HCT116 (cell line): ENCODE measurements at regions not wholly inside any gene's neighbourhood (a gene's known extent, or its start where the extent isn't known, plus 50 kb on each side); places are given as distances from the start of the nearest gene placed in this dataset.

Source experiments
- ATAC-seq: fragments of 200-7000 bp; cut with Tn5 transposase; 2 replicates; pipeline ENCODE4 v1.9.1; 2020; ENCODE audit warnings: mild to moderate bottlenecking, moderate library complexity
- BruUV-seq: library from RNA; stranded (reverse); fragments of 400-500 nt; replicated peaks from 2 replicates; lab custom pipeline; 2021; lab: Mats Ljungman, UMichigan
- CTCF ChIA-PET: fragments of 300-600 bp; sonication (Branson Sonifier 250); formaldehyde crosslinking; loops from one replicate; lab custom pipeline; 2021; ENCODE audit warnings: antibody characterized with exemption; lab: Charles Lee
- POLR2A ChIA-PET: fragments of 300-600, 350-600 bp; sonication (Branson Sonifier 250); formaldehyde crosslinking; loops from one replicate; lab custom pipeline; 2021; ENCODE audit warnings: antibody characterized with exemption; lab: Charles Lee
- RAD21 ChIA-PET, 2 experiments: fragments of 300-600 bp; sonication (Branson Sonifier 250); formaldehyde crosslinking; loops; one replicate each; lab custom pipeline; 2023; ENCODE audit warnings: low total read pairs in 2 of 2; ENCODE audit not compliant: uncharacterized antibody in 2 of 2, unreplicated experiment in 2 of 2, low non-redundant PET in 1 of 2; lab: Charles Lee
- DNase-seq: peaks from one replicate; pipeline ENCODE4 v3.0.0-alpha.2; 2010; ENCODE audit warnings: low read depth, low spot score
- H2AFZ ChIP-seq: fragments of 200-600 bp; shearing (Covaris generic), sonication (generic); 2 replicates; pipeline ENCODE4 v1.6.1; 2017; ENCODE audit warnings: low read depth, mixed run types, mixed read lengths, antibody characterized with exemption, low read length; ENCODE audit not compliant: poor library complexity, severe bottlenecking
- H3K27ac ChIP-seq: 2 replicates; pipeline ENCODE4 v1.5.1; 2012; ENCODE audit warnings: low read depth, low read length
- H3K27me3 ChIP-seq: fragments of 200-600 bp; sonication (generic); 2 replicates; pipeline ENCODE4 v1.6.1; 2016; ENCODE audit warnings: mixed run types, low read length, mixed read lengths; ENCODE audit not compliant: insufficient read depth
- H3K36me3 ChIP-seq, 2 experiments: fragments of 200-500 bp in 1 of 2; fragments of 200-600 bp in 1 of 2; sonication (Bioruptor generic) in 1 of 2; sonication (generic) in 1 of 2; 2 replicates each; pipeline versions ENCODE4 v1.5.1 to v1.6.1; 2014 to 2016; ENCODE audit warnings: low read length in 2 of 2, inconsistent platforms in 1 of 2, mixed read lengths in 1 of 2, mixed run types in 1 of 2; ENCODE audit not compliant: insufficient read depth in 2 of 2, control insufficient read depth in 1 of 2
- H3K4me1 ChIP-seq, 2 experiments: fragments of 200-600 bp in 1 of 2; sonication (generic) in 1 of 2; 2 replicates each; pipeline versions ENCODE4 v1.5.1 to v1.6.1; 2012 to 2017; ENCODE audit warnings: low read length in 2 of 2, inconsistent platforms in 1 of 2, mild to moderate bottlenecking in 1 of 2, mixed read lengths in 1 of 2, mixed run types in 1 of 2, moderate library complexity in 1 of 2; ENCODE audit not compliant: insufficient read depth in 2 of 2, control insufficient read depth in 1 of 2
- H3K4me2 ChIP-seq: fragments of 200-600 bp; sonication (generic); 2 replicates; pipeline ENCODE4 v1.6.1; 2017; ENCODE audit warnings: mixed run types, low read length, mixed read lengths
- H3K4me3 ChIP-seq, 2 experiments: fragments of 200-600 bp in 1 of 2; sonication (generic) in 1 of 2; replicated peaks in 1 of 2; 2 replicates each; pipeline ENCODE4 v1.5.1; 2011 to 2016; ENCODE audit warnings: low read length in 2 of 2, control low read depth in 1 of 2, low read depth in 1 of 2, mild to moderate bottlenecking in 1 of 2, mixed read lengths in 1 of 2, mixed run types in 1 of 2
- H3K79me2 ChIP-seq: fragments of 200-600 bp; sonication (generic); 2 replicates; pipeline ENCODE4 v1.6.1; 2017; ENCODE audit warnings: mild to moderate bottlenecking, mixed run types, low read length, moderate library complexity, mixed read lengths; ENCODE audit not compliant: insufficient read depth
- H3K9ac ChIP-seq: fragments of 200-600 bp; sonication (generic); 2 replicates; pipeline ENCODE4 v1.6.1; 2016; ENCODE audit warnings: low read length, mixed read lengths
- H3K9me2 ChIP-seq: fragments of 200-600 bp; sonication (generic), shearing (Covaris generic); 2 replicates; pipeline ENCODE4 v1.6.1; 2017; ENCODE audit warnings: mixed run types, mild to moderate bottlenecking, moderate library complexity; ENCODE audit not compliant: insufficient read depth
- H3K9me3 ChIP-seq, 2 experiments: fragments of 200-500 bp in 1 of 2; fragments of 200-600 bp in 1 of 2; sonication (Bioruptor generic) in 1 of 2; sonication (generic) in 1 of 2; 2 replicates each; pipeline ENCODE4 v1.6.1; 2014 to 2017; ENCODE audit warnings: low read length in 2 of 2, mixed read lengths in 2 of 2, inconsistent platforms in 1 of 2, low read depth in 1 of 2, mild to moderate bottlenecking in 1 of 2, mixed run types in 1 of 2, moderate library complexity in 1 of 2; ENCODE audit not compliant: control insufficient read depth in 1 of 2, insufficient read depth in 1 of 2
- H4K20me1 ChIP-seq: fragments of 200-600 bp; sonication (generic), shearing (Covaris generic); 2 replicates; pipeline ENCODE4 v1.6.1; 2017; ENCODE audit warnings: mixed run types, mild to moderate bottlenecking, moderate library complexity; ENCODE audit not compliant: insufficient read depth
- EGR1 ChIP-seq: IDR thresholded peaks from 2 replicates; pipeline ENCODE4 v1.6.1; 2012; ENCODE audit warnings: low read depth
- ELF1 ChIP-seq: IDR thresholded peaks from 2 replicates; pipeline ENCODE4 v1.6.1; 2012; ENCODE audit warnings: low read depth, borderline replicate concordance
- EZH2 ChIP-seq: fragments of 200-600 bp; sonication (generic); IDR thresholded peaks from 2 replicates; pipeline ENCODE4 v1.6.1; 2017; ENCODE audit warnings: antibody characterized with exemption, mixed run types
- EZH2phosphoT487 ChIP-seq: fragments of 200-600 bp; IDR thresholded peaks from 2 replicates; pipeline ENCODE4 v1.6.1; 2018; ENCODE audit warnings: antibody characterized with exemption, borderline replicate concordance
- JUND ChIP-seq: IDR thresholded peaks from 2 replicates; pipeline ENCODE4 v1.6.1; 2012
- POLR2A ChIP-seq: IDR thresholded peaks from 2 replicates; pipeline ENCODE4 v1.7.0; 2011; ENCODE audit warnings: borderline replicate concordance; ENCODE audit not compliant: insufficient read depth, insufficient read length; ENCODE audit errors: extremely low read depth
- POLR2AphosphoS5 ChIP-seq: IDR thresholded peaks from 2 replicates; pipeline ENCODE4 v1.6.1; 2011; ENCODE audit warnings: mild to moderate bottlenecking, low read depth, low read length, moderate library complexity
- SIN3A ChIP-seq: IDR thresholded peaks from 2 replicates; pipeline ENCODE4 v1.6.1; 2012; ENCODE audit warnings: low read depth
- SP1 ChIP-seq: IDR thresholded peaks from 2 replicates; pipeline ENCODE4 v1.6.1; 2012; ENCODE audit warnings: low read depth
- ZFX ChIP-seq: fragments of 450-650 bp; IDR thresholded peaks from 2 replicates; pipeline ENCODE4 v1.6.1; 2017
- intact Hi-C: fragments of 100-400 bp; cut with micrococcal nuclease; formaldehyde crosslinking; loops from 2 replicates; pipeline ENCODE4 v1.10.0; 2022
- TF ChIP-seq, protein P1 (sequence below), 3 experiments: fragments of 200-600 bp in 1 of 3; sonication (generic) in 1 of 3; IDR thresholded peaks in 2 of 3; conservative IDR thresholded peaks in 1 of 3; 2 replicates each; pipeline ENCODE4 v1.5.1; 2012 to 2017; ENCODE audit warnings: low read depth in 2 of 3, low read length in 2 of 3, antibody characterized with exemption in 1 of 3, borderline replicate concordance in 1 of 3, control low read depth in 1 of 3, mild to moderate bottlenecking in 1 of 3, mixed read lengths in 1 of 3, mixed run types in 1 of 3, moderate library complexity in 1 of 3; ENCODE audit not compliant: insufficient read depth in 1 of 3
- TF ChIP-seq, protein P2 (sequence below): IDR thresholded peaks from 2 replicates; pipeline ENCODE4 v1.6.1; 2012; ENCODE audit warnings: low read depth
- TF ChIP-seq, protein P3 (sequence below): IDR thresholded peaks from 2 replicates; pipeline ENCODE4 v1.6.1; 2012
- TF ChIP-seq, protein P4 (sequence below): IDR thresholded peaks from 2 replicates; pipeline ENCODE4 v1.6.1; 2012

DNA sequence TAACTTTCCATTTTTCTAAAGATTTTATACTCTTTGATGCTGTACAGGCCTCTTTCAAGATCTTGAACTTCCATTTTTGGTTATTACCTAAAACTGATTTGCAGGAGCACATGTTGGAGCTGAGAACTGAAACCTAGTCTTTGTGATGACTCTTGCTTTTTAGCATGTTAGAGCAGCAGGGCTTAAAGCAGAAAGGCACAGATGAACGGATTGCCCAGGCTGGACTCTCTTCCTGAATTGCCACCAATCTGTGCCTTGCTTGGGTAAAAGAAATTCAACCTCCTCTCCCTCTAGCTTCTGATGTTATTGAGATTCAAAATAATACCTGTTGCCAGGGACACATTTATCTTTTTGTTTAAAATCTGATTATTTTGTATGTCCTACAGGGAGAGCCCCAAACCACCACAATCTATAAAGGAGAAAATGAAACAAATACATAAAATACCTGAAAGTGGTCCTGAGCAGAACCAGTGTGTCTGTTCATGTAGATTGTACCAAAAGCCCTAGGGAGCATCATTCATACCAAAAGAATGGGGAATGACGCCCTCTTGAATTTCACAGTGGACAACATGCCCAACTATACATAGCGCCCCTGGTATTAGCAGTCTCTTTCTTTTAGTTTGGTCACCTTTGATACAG lies 277.0 kb upstream of the MAP2 start (continued):
- TF ChIP-seq, protein P1, sequence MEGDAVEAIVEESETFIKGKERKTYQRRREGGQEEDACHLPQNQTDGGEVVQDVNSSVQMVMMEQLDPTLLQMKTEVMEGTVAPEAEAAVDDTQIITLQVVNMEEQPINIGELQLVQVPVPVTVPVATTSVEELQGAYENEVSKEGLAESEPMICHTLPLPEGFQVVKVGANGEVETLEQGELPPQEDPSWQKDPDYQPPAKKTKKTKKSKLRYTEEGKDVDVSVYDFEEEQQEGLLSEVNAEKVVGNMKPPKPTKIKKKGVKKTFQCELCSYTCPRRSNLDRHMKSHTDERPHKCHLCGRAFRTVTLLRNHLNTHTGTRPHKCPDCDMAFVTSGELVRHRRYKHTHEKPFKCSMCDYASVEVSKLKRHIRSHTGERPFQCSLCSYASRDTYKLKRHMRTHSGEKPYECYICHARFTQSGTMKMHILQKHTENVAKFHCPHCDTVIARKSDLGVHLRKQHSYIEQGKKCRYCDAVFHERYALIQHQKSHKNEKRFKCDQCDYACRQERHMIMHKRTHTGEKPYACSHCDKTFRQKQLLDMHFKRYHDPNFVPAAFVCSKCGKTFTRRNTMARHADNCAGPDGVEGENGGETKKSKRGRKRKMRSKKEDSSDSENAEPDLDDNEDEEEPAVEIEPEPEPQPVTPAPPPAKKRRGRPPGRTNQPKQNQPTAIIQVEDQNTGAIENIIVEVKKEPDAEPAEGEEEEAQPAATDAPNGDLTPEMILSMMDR (IDR thresholded peaks at IDR 0.05 in 2 of 3, conservative IDR thresholded peaks at IDR 0.05 in 1 of 3; ENCODE audit: borderline replicate concordance in 1 of 3, insufficient read depth in 1 of 3, low read depth in 2 of 3, low read length in 2 of 3): no peak
- TF ChIP-seq, protein P2, sequence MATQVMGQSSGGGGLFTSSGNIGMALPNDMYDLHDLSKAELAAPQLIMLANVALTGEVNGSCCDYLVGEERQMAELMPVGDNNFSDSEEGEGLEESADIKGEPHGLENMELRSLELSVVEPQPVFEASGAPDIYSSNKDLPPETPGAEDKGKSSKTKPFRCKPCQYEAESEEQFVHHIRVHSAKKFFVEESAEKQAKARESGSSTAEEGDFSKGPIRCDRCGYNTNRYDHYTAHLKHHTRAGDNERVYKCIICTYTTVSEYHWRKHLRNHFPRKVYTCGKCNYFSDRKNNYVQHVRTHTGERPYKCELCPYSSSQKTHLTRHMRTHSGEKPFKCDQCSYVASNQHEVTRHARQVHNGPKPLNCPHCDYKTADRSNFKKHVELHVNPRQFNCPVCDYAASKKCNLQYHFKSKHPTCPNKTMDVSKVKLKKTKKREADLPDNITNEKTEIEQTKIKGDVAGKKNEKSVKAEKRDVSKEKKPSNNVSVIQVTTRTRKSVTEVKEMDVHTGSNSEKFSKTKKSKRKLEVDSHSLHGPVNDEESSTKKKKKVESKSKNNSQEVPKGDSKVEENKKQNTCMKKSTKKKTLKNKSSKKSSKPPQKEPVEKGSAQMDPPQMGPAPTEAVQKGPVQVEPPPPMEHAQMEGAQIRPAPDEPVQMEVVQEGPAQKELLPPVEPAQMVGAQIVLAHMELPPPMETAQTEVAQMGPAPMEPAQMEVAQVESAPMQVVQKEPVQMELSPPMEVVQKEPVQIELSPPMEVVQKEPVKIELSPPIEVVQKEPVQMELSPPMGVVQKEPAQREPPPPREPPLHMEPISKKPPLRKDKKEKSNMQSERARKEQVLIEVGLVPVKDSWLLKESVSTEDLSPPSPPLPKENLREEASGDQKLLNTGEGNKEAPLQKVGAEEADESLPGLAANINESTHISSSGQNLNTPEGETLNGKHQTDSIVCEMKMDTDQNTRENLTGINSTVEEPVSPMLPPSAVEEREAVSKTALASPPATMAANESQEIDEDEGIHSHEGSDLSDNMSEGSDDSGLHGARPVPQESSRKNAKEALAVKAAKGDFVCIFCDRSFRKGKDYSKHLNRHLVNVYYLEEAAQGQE: no peak
- TF ChIP-seq, protein P3, sequence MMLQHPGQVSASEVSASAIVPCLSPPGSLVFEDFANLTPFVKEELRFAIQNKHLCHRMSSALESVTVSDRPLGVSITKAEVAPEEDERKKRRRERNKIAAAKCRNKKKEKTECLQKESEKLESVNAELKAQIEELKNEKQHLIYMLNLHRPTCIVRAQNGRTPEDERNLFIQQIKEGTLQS: no peak

DNA sequence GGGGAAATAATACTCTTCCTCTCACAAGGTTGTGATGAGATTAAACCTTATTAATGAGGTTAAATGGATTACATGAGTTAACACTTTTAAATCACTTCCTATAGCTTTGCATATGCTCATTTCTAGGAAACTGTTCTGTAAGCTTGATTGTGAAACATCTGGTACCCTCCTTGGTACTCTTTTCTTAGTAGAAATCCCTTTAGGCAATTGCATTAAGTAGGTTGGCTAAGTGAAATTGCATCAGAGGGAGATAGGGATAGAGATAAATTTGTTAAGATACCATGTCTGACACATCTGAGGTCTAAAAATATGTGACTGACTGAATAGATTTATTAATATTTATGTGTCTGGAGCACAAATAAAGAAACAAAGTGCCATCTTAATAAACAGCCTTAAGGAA lies 275.9 kb upstream of the MAP2 start:
- ATAC-seq: no peak
- Histone ChIP-seq H3K9me2 (no peaks in the 10 kb centered on the region), H3K4me1 (no peaks in the 10 kb centered on the region), H3K27me3 (no peaks in the 10 kb centered on the region), H3K27ac (no peak overlapping the region), H4K20me1 (no peaks in the 10 kb centered on the region), H3K36me3 (no peaks in the 10 kb centered on the region), H3K9ac (no peak overlapping the region), H3K4me3 (no peak overlapping the region), H3K4me2 (no peak overlapping the region), H2AFZ (no peak overlapping the region), H3K79me2 (no peaks in the 10 kb centered on the region), H3K9me3 (no peaks in the 10 kb centered on the region)
- DNase-seq: no peak
- ChIA-PET CTCF (no interaction called here), RAD21 (no interaction called here), POLR2A (no interaction called here)
- BruUV-seq: no TSS peak
- intact Hi-C loops: no loop called here
- TF ChIP-seq, protein P3: no peak
- TF ChIP-seq, protein P4, sequence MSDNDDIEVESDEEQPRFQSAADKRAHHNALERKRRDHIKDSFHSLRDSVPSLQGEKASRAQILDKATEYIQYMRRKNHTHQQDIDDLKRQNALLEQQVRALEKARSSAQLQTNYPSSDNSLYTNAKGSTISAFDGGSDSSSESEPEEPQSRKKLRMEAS: no peak
- TF ChIP-seq POLR2AphosphoS5 (no peak), ZFX (no peak), ELF1 (no peak), EZH2phosphoT487 (no peak), POLR2A (no peak), SIN3A (no peak), JUND (no peak), EZH2 (no peak), SP1 (no peak), EGR1 (no peak)
- TF ChIP-seq, protein P2: no peak
